ENCODE measurements at regions not wholly inside any gene's neighbourhood (a gene's known extent, or its start where the extent isn't known, plus 50 kb on each side); places are given as distances from the start of the nearest gene placed in this dataset.

DNA sequence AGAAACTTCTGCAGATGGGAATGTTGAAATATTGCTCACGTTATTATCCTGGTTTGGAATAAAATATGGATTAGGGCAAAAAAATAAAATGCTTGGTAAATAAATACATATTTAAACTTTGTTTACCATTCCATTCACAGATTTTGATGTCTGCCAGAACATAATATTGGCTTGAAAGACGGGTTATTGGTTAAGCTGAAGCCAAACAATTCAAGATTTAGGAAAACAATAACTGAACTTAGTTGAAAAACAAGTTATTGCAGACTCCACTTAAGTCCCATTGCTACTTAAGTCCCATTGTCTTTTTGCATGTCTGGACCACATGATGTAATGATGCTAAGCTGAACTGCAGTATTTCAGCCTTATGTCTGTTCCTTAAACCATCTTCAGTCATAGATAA lies 722.5 kb downstream of the FAT4 start:
- Histone ChIP-seq H3K4me2 (ENCODE audit: insufficient read depth, low read length) (no peak overlapping the region), H3K79me2 (ENCODE audit: control insufficient read depth, insufficient read depth, low read length) (no peaks in the 10 kb centered on the region), H3K9me3 (replicated peaks; ENCODE audit: control insufficient read depth, insufficient read depth, low read length) (no peaks in the 10 kb centered on the region), H4K20me1 (replicated peaks; ENCODE audit: control insufficient read depth, extremely low read depth, insufficient read depth, low read length) (no peaks in the 10 kb centered on the region), H3K4me1 (ENCODE audit: control insufficient read depth, extremely low read depth, insufficient read depth, low read length) (no peaks in the 10 kb centered on the region), H3K4me3 (replicated peaks in 1 of 3; ENCODE audit: insufficient read depth in 1 of 3, low read depth in 1 of 3, low read length in 3 of 3) (no peak overlapping the region), H3K36me3 (ENCODE audit: control insufficient read depth in 2 of 2, extremely low read depth in 1 of 2, insufficient read depth in 2 of 2, low read length in 2 of 2) (no peaks in the 10 kb centered on the region), H2AFZ (ENCODE audit: low read depth, low read length) (no peak overlapping the region), H3K27ac (ENCODE audit: insufficient read depth, low read depth, low read length) (no peak overlapping the region), H3K9me1 (replicated peaks; ENCODE audit: control insufficient read depth, extremely low read depth, insufficient read depth, low read length) (no peaks in the 10 kb centered on the region), H3K27me3 (ENCODE audit: control insufficient read depth in 2 of 2, insufficient read depth in 2 of 2, low read length in 2 of 2) (no peaks in the 10 kb centered on the region), H3K9ac (replicated peaks; ENCODE audit: extremely low read depth, insufficient read depth, low read length) (no peak overlapping the region)
- intact Hi-C loops (cut with micrococcal nuclease) (no loop called here), dilution Hi-C loops (cut with MboI; ENCODE audit: extremely low pct_ligation_motif_present, low sequenced_read_pairs) (no loop called here)
- BruUV-seq (replicated peaks) = no TSS peak
- FAIRE-seq (no peak), DNase-seq (ENCODE audit: low read depth, low spot score) (no peak)
- TF ChIP-seq, protein P1, sequence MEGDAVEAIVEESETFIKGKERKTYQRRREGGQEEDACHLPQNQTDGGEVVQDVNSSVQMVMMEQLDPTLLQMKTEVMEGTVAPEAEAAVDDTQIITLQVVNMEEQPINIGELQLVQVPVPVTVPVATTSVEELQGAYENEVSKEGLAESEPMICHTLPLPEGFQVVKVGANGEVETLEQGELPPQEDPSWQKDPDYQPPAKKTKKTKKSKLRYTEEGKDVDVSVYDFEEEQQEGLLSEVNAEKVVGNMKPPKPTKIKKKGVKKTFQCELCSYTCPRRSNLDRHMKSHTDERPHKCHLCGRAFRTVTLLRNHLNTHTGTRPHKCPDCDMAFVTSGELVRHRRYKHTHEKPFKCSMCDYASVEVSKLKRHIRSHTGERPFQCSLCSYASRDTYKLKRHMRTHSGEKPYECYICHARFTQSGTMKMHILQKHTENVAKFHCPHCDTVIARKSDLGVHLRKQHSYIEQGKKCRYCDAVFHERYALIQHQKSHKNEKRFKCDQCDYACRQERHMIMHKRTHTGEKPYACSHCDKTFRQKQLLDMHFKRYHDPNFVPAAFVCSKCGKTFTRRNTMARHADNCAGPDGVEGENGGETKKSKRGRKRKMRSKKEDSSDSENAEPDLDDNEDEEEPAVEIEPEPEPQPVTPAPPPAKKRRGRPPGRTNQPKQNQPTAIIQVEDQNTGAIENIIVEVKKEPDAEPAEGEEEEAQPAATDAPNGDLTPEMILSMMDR (IDR thresholded peaks at IDR 0.05; ENCODE audit: extremely low read depth in 1 of 2, insufficient read depth in 1 of 2, low read depth in 1 of 2, low read length in 2 of 2) = no peak
- no peak for TF ChIP-seq GATA2 (IDR thresholded peaks at IDR 0.05; ENCODE audit: insufficient read depth, insufficient read length, low read depth, low read length)
- TF ChIP-seq JUN (IDR thresholded peaks at IDR 0.05; ENCODE audit: borderline replicate concordance, insufficient read depth, insufficient read length, low read depth) = no peak
- TF ChIP-seq POLR2AphosphoS5 (IDR thresholded peaks at IDR 0.05; ENCODE audit: insufficient read depth, low read depth, low read length) = no peak
- no peak for TF ChIP-seq EZH2 (IDR thresholded peaks at IDR 0.05; ENCODE audit: borderline replicate concordance, low read depth, low read length, severe bottlenecking)
- TF ChIP-seq MYC (IDR thresholded peaks at IDR 0.05; ENCODE audit: low read depth, low read length) = no peak
- no peak for TF ChIP-seq FOS (IDR thresholded peaks at IDR 0.05; ENCODE audit: borderline replicate concordance, insufficient read depth, low read length)
- TF ChIP-seq POLR2A (IDR thresholded peaks at IDR 0.05; ENCODE audit: low read depth, low read length) = no peak
- TF ChIP-seq, protein P2, sequence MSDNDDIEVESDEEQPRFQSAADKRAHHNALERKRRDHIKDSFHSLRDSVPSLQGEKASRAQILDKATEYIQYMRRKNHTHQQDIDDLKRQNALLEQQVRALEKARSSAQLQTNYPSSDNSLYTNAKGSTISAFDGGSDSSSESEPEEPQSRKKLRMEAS (IDR thresholded peaks at IDR 0.05; ENCODE audit: insufficient read depth, insufficient read length) = no peak
- CTCF ChIA-PET = interaction anchor here (1.0 kb wide), 1 partner anchor 8 kb away, joined by 3 read pairs; no protein-coding TSS in a partner anchor
- POLR2A ChIA-PET = no interaction called here
